Loucy (cell line): ENCODE measurements at regions not wholly inside any gene's neighbourhood (a gene's known extent, or its start where the extent isn't known, plus 50 kb on each side); places are given as distances from the start of the nearest gene placed in this dataset.

Experiments used
- CTCF ChIP-seq: fragments of 200-600 bp; sonication (generic); conservative IDR thresholded peaks from 2 replicates; pipeline ENCODE4 v1.5.1; 2014; ENCODE audit warnings: mild to moderate bottlenecking, antibody characterized with exemption, low read length
- EZH2phosphoT487 ChIP-seq: fragments of 200-600 bp; IDR thresholded peaks from 2 replicates; pipeline ENCODE4 v1.6.1; 2018; ENCODE audit warnings: antibody characterized with exemption, mild to moderate bottlenecking, moderate library complexity, borderline replicate concordance

GRCh38 chr17:5861854-5862253 is 208.3 kb upstream of the WSCD1 start:
- no peak for TF ChIP-seq CTCF
- TF ChIP-seq EZH2phosphoT487 = no peak
